ENCODE measurements at regions not wholly inside any gene's neighbourhood (a gene's known extent, or its start where the extent isn't known, plus 50 kb on each side); places are given as distances from the start of the nearest gene placed in this dataset.

DNA sequence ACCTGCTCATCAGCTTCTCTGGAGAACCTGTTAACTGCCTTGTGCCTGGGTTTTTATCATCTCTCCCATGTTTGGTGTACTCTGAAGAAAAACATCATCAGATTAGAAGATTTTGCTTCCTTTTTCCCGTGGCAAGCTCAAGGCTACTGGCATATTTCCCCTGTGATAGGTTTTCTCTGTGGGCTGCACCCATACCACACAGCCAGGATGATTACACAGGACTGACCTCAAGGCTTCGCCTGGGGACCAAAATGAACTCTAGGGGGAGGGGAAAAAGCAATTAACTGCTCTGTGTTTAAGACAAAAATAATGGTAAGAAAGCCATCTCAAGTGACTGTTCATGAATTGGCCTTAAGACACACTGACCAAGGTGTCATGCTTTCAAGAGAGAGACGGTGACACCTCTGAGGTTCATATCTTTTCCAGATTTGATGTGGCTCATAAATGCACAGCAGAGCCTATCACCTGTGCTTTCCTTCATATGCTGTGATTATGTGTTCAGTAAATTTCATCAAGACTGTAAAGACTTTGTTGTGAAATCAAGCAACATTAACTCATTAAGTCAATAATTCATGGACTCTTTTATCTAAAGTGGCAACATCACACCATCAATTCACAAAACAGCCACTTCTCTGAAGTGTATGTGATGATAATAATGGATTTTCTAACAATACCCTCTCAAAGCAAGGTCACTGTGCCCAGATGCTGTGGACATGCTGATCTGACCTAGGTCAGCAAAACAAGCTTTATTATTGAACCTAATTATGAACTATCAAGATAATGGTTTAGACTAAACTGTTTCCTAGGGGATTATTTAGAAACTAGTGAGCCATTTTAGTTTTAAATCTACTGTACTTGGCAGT lies 427.9 kb downstream of the WDR72 start:
- no peak overlapping the region for H3K9ac ChIP-seq (ENCODE audit: low read length)
- no peak for DNase-seq
- no peaks in the 10 kb centered on the region for H3K4me1 ChIP-seq (ENCODE audit: low read length)
- H3K4me3 ChIP-seq (ENCODE audit: low read length) = no peak overlapping the region
- no peaks in the 10 kb centered on the region for H3K9me2 ChIP-seq (replicated peaks; ENCODE audit: insufficient read depth, low read length)
- H3K4me2 ChIP-seq (ENCODE audit: low read depth, low read length) = no peak overlapping the region
- no peaks in the 10 kb centered on the region for H3K79me2 ChIP-seq (ENCODE audit: low read length)
- TF ChIP-seq EZH2 (optimal IDR thresholded peaks at IDR 0.05; ENCODE audit: low read depth, low read length) (no peak), EZH2phosphoT487 (IDR thresholded peaks at IDR 0.05; ENCODE audit: low read length) (no peak)
- TF ChIP-seq, protein P1, sequence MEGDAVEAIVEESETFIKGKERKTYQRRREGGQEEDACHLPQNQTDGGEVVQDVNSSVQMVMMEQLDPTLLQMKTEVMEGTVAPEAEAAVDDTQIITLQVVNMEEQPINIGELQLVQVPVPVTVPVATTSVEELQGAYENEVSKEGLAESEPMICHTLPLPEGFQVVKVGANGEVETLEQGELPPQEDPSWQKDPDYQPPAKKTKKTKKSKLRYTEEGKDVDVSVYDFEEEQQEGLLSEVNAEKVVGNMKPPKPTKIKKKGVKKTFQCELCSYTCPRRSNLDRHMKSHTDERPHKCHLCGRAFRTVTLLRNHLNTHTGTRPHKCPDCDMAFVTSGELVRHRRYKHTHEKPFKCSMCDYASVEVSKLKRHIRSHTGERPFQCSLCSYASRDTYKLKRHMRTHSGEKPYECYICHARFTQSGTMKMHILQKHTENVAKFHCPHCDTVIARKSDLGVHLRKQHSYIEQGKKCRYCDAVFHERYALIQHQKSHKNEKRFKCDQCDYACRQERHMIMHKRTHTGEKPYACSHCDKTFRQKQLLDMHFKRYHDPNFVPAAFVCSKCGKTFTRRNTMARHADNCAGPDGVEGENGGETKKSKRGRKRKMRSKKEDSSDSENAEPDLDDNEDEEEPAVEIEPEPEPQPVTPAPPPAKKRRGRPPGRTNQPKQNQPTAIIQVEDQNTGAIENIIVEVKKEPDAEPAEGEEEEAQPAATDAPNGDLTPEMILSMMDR (IDR thresholded peaks at IDR 0.05; ENCODE audit: low read length) = no peak
- no peaks in the 10 kb centered on the region for H3F3A ChIP-seq (ENCODE audit: insufficient read depth, low read length)
- no peaks in the 10 kb centered on the region for H3K36me3 ChIP-seq (replicated peaks; ENCODE audit: insufficient read depth, low read length)
- H3K27ac ChIP-seq (ENCODE audit: low read length) = no peak overlapping the region
- no peak overlapping the region for H2AFZ ChIP-seq (ENCODE audit: low read length)
- no peaks in the 10 kb centered on the region for H4K20me1 ChIP-seq (ENCODE audit: insufficient read depth, low read length)
- H3K27me3 ChIP-seq (replicated peaks; ENCODE audit: insufficient read depth, low read length) = no peaks in the 10 kb centered on the region
- no peaks in the 10 kb centered on the region for H3K9me3 ChIP-seq (replicated peaks; ENCODE audit: insufficient read depth, low read length)

DNA sequence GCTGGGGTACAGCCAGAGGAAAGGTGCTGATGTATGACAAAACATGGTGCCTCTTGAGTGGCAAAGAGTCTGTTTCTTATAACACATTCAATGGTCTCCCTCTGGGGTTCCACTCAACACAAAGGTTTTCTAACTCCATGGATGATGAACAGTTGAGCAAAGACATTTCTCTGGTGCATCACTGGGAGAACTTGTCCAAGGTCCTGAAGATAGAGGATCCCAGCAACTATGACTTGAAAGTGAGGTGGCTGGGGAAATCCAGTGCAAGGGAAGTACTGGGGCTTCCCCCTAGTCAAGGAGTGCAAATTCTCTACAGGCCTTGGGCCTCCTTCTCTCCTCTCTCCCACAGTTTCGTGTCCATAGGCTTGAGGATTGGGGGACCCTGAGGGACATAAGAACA lies 431.1 kb downstream of the WDR72 start:
- Histone ChIP-seq H4K20me1 (ENCODE audit: insufficient read depth, low read length) (no peaks in the 10 kb centered on the region), H3F3A (ENCODE audit: insufficient read depth, low read length) (no peaks in the 10 kb centered on the region), H3K4me1 (ENCODE audit: low read length) (no peaks in the 10 kb centered on the region), H3K9me2 (replicated peaks; ENCODE audit: insufficient read depth, low read length) (no peaks in the 10 kb centered on the region), H3K36me3 (replicated peaks; ENCODE audit: insufficient read depth, low read length) (no peaks in the 10 kb centered on the region), H3K79me2 (ENCODE audit: low read length) (no peaks in the 10 kb centered on the region), H3K27ac (ENCODE audit: low read length) (no peak overlapping the region), H3K9ac (ENCODE audit: low read length) (no peak overlapping the region), H3K4me3 (ENCODE audit: low read length) (no peak overlapping the region), H3K4me2 (ENCODE audit: low read depth, low read length) (no peak overlapping the region), H3K27me3 (replicated peaks; ENCODE audit: insufficient read depth, low read length) (no peaks in the 10 kb centered on the region), H2AFZ (ENCODE audit: low read length) (no peak overlapping the region), H3K9me3 (replicated peaks; ENCODE audit: insufficient read depth, low read length) (no peaks in the 10 kb centered on the region)
- no peak for DNase-seq
- TF ChIP-seq, protein P1 (IDR thresholded peaks at IDR 0.05; ENCODE audit: low read length) = no peak
- TF ChIP-seq EZH2phosphoT487 (IDR thresholded peaks at IDR 0.05; ENCODE audit: low read length) = no peak
- TF ChIP-seq EZH2 (optimal IDR thresholded peaks at IDR 0.05; ENCODE audit: low read depth, low read length) = no peak

DNA sequence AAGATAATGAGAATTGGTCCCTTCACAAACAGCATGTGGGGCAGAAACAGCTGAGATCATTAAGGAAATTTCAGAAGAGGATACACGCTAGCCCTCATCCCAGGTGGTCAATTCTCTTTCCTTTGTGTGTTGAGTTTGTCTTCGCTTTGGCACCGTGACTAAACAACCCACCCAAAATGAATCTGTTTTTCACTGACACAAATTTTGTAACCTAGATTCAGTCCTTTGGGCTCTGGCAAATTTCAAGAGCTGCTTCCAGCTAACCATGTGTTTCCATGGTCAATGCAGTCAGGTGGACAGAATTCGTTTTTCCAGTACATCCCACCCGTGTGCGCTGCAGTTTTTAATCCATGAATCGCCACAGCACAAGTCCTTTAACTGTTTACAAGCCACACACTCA lies 435.4 kb downstream of the WDR72 start:
- H3K36me3 ChIP-seq (replicated peaks; ENCODE audit: insufficient read depth, low read length) = no peaks in the 10 kb centered on the region
- H3K4me1 ChIP-seq (ENCODE audit: low read length) = no peaks in the 10 kb centered on the region
- H3K9me2 ChIP-seq (replicated peaks; ENCODE audit: insufficient read depth, low read length) = no peaks in the 10 kb centered on the region
- no peak overlapping the region for H3K4me2 ChIP-seq (ENCODE audit: low read depth, low read length)
- no peak for DNase-seq
- H2AFZ ChIP-seq (ENCODE audit: low read length) = no peak overlapping the region
- TF ChIP-seq, protein P1 (IDR thresholded peaks at IDR 0.05; ENCODE audit: low read length) = no peak
- TF ChIP-seq EZH2 (optimal IDR thresholded peaks at IDR 0.05; ENCODE audit: low read depth, low read length) (no peak), EZH2phosphoT487 (IDR thresholded peaks at IDR 0.05; ENCODE audit: low read length) (no peak)
- H4K20me1 ChIP-seq (ENCODE audit: insufficient read depth, low read length) = no peaks in the 10 kb centered on the region
- no peaks in the 10 kb centered on the region for H3K9me3 ChIP-seq (replicated peaks; ENCODE audit: insufficient read depth, low read length)
- no peaks in the 10 kb centered on the region for H3K79me2 ChIP-seq (ENCODE audit: low read length)
- H3K27ac ChIP-seq (ENCODE audit: low read length) = no peak overlapping the region
- H3K27me3 ChIP-seq (replicated peaks; ENCODE audit: insufficient read depth, low read length) = no peaks in the 10 kb centered on the region
- H3K9ac ChIP-seq (ENCODE audit: low read length) = no peak overlapping the region
- no peaks in the 10 kb centered on the region for H3F3A ChIP-seq (ENCODE audit: insufficient read depth, low read length)
- no peak overlapping the region for H3K4me3 ChIP-seq (ENCODE audit: low read length)

Measured in MM.1S (cell line).